Smooth muscle cell (in vitro differentiated cells): ENCODE measurements at regions not wholly inside any gene's neighbourhood (a gene's known extent, or its start where the extent isn't known, plus 50 kb on each side); places are given as distances from the start of the nearest gene placed in this dataset.

Source experiments
- DNase-seq: peaks from one replicate; lab custom pipeline; 2025; ENCODE audit not compliant: unreplicated experiment; lab: John Stamatoyannopoulos, UW
- H2AFZ ChIP-seq: fragments of 200-600 bp; sonication (generic); 2 replicates; pipeline ENCODE4 v1.6.0; 2016; ENCODE audit warnings: antibody characterized with exemption, low read depth, mild to moderate bottlenecking
- H3F3A ChIP-seq: fragments of 200-600 bp; sonication (generic); 2 replicates; pipeline ENCODE4 v1.6.0; 2017; ENCODE audit warnings: antibody characterized with exemption, low read depth
- H3K27ac ChIP-seq: fragments of 200-600 bp; sonication (generic); 2 replicates; pipeline ENCODE4 v1.5.1; 2016; ENCODE audit warnings: low read depth, mild to moderate bottlenecking
- H3K27me3 ChIP-seq: fragments of 200-600 bp; sonication (generic); 2 replicates; pipeline ENCODE4 v1.6.1; 2016; ENCODE audit warnings: low read depth, mild to moderate bottlenecking
- H3K36me3 ChIP-seq: fragments of 200-600 bp; sonication (generic); 2 replicates; pipeline ENCODE4 v1.5.1; 2016; ENCODE audit warnings: low read depth
- H3K4me1 ChIP-seq: fragments of 200-600 bp; sonication (generic); 2 replicates; pipeline ENCODE4 v1.5.1; 2016; ENCODE audit warnings: low read depth
- H3K4me2 ChIP-seq: fragments of 200-600 bp; sonication (generic); 2 replicates; pipeline ENCODE4 v1.6.0; 2016; ENCODE audit warnings: mild to moderate bottlenecking
- H3K4me3 ChIP-seq: fragments of 200-600 bp; sonication (generic); 2 replicates; pipeline ENCODE4 v1.5.1; 2016; ENCODE audit warnings: mild to moderate bottlenecking
- H3K79me2 ChIP-seq: fragments of 200-600 bp; sonication (generic); 2 replicates; pipeline ENCODE4 v1.6.0; 2016; ENCODE audit warnings: low read depth, mild to moderate bottlenecking
- H3K9ac ChIP-seq: fragments of 200-600 bp; sonication (generic); 2 replicates; pipeline ENCODE4 v1.6.0; 2016; ENCODE audit warnings: low read depth
- H3K9me3 ChIP-seq: fragments of 200-600 bp; sonication (generic); replicated peaks from 2 replicates; pipeline ENCODE4 v1.5.1; 2016; ENCODE audit warnings: low read depth
- H4K20me1 ChIP-seq: fragments of 200-600 bp; sonication (generic); 2 replicates; pipeline ENCODE4 v1.6.0; 2016; ENCODE audit warnings: low read depth
- WGBS: methylation state at CpG from one replicate; pipeline ENCODE4 v1.1.7; 2016; ENCODE audit warnings: low lambda C conversion rate; 5-methylcytosine and 5-hydroxymethylcytosine counted together
- TF ChIP-seq, protein P1 (sequence below): fragments of 200-600 bp; sonication (generic); IDR thresholded peaks from 2 replicates; pipeline ENCODE4 v1.5.1; 2017; ENCODE audit warnings: borderline replicate concordance, mild to moderate bottlenecking, antibody characterized with exemption; ENCODE audit not compliant: insufficient read depth, poor library complexity, severe bottlenecking

DNA sequence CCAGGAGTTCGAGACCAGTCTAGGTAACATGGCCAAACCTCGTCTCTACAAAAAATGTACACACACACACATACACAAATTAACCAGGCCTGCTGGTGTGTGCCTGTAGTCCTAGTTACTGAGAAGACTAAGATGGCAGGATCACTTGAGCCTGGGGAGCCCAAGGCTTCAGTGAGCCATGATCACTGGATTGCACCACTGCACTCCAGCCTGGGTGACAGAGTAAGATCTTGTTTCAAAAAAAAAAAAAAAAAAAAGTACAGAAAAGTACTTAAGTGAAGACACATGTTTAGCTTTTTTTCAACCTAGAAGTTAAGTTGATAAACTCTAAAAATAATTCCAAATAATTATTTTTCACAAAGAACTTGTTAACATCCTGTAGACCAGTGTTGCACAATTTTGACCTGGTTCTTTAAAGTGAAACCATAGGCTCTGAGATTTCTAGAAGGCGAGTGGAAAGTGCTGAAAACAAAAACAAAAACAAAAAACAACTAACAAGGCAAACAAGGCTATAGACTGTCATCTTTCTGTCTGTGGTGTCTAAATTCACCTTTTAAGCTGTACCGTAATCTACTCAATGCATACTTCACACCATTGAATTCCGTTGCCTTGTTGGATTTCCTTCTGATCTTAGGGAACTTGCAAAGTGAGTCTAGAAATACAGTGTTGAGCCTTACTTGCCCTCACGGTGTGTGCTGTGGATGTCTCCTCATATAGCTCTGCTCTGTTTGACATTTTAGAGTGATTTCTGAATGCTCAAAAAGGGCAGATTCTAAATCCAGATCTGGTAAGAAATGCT is 63.5 kb downstream of the CHST2 start:
- DNase-seq: no peak
- Histone ChIP-seq H3K27me3 (no peaks in the 10 kb centered on the region), H3K4me1 (no peaks in the 10 kb centered on the region), H3K4me3 (no peak overlapping the region), H3K36me3 (no peaks in the 10 kb centered on the region), H2AFZ (no peak overlapping the region), H3K27ac (no peak overlapping the region), H4K20me1 (no peaks in the 10 kb centered on the region), H3K9me3 (no peaks in the 10 kb centered on the region), H3K79me2 (no peaks in the 10 kb centered on the region), H3K4me2 (no peak overlapping the region), H3K9ac (no peak overlapping the region), H3F3A (no peaks in the 10 kb centered on the region)
- TF ChIP-seq, protein P1, sequence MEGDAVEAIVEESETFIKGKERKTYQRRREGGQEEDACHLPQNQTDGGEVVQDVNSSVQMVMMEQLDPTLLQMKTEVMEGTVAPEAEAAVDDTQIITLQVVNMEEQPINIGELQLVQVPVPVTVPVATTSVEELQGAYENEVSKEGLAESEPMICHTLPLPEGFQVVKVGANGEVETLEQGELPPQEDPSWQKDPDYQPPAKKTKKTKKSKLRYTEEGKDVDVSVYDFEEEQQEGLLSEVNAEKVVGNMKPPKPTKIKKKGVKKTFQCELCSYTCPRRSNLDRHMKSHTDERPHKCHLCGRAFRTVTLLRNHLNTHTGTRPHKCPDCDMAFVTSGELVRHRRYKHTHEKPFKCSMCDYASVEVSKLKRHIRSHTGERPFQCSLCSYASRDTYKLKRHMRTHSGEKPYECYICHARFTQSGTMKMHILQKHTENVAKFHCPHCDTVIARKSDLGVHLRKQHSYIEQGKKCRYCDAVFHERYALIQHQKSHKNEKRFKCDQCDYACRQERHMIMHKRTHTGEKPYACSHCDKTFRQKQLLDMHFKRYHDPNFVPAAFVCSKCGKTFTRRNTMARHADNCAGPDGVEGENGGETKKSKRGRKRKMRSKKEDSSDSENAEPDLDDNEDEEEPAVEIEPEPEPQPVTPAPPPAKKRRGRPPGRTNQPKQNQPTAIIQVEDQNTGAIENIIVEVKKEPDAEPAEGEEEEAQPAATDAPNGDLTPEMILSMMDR: no peak
- 89% methylated on average over 6 of the region's 6 CpGs for WGBS

DNA sequence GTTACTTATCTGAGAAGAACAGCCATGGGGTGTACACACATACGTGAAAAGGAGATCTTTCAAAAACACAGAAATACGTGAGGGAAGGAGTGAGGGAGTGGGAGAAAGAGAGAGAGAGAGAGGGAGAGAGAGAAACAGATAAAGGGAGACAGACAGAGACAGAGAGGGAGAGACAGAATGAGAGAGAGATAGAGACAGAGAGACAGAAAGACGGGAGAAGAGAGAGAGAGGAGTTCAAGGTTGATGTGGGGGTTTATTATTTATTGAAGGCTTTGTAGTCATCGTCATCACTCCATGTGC is 64.0 kb downstream of the CHST2 start:
- WGBS: 94% methylated on average over 4 of the region's 4 CpGs
- Histone ChIP-seq H3K9me3 (no peaks in the 10 kb centered on the region), H2AFZ (no peak overlapping the region)

DNA sequence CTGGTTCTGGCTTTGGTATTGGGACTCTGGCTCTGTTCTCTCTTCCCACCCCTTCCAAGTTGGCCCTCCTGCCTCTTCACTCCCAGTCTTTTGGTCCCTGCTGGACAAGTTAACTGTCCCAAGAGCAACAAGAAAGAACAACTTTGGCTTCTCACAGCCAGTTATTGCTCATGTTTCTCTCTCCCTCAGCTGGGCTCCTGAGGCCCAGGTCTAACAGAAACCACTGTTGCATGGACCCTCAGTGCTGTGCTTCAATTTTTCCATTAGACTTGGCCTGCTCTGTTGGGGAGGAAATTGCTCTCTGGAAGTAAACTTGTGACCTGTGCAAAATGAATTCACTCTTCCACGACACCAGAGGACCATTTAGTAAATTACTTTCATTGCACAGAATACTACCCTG is 64.5 kb downstream of the CHST2 start:
- 56% methylated on average over 1 of the region's 1 CpG for WGBS
- Histone ChIP-seq H2AFZ (no peak overlapping the region), H3K9ac (no peak overlapping the region), H3K36me3 (no peaks in the 10 kb centered on the region), H4K20me1 (no peaks in the 10 kb centered on the region), H3K9me3 (no peaks in the 10 kb centered on the region), H3K27ac (no peak overlapping the region), H3K4me1 (no peaks in the 10 kb centered on the region), H3K4me2 (no peak overlapping the region), H3K27me3 (no peaks in the 10 kb centered on the region), H3K79me2 (no peaks in the 10 kb centered on the region), H3K4me3 (no peak overlapping the region), H3F3A (no peaks in the 10 kb centered on the region)
- DNase-seq: no peak
- TF ChIP-seq, protein P1: no peak

More for the DNA sequence above, 64.0 kb downstream of the CHST2 start:
- H3F3A ChIP-seq: no peaks in the 10 kb centered on the region
- H3K4me2 ChIP-seq: no peak overlapping the region
- H4K20me1 ChIP-seq: no peaks in the 10 kb centered on the region
- H3K9ac ChIP-seq: no peak overlapping the region
- TF ChIP-seq, protein P1: no peak
- H3K79me2 ChIP-seq: no peaks in the 10 kb centered on the region
- DNase-seq: no peak
- no peak overlapping the region for H3K27ac ChIP-seq
- H3K4me1 ChIP-seq: no peaks in the 10 kb centered on the region
- no peaks in the 10 kb centered on the region for H3K36me3 ChIP-seq
- H3K27me3 ChIP-seq: no peaks in the 10 kb centered on the region
- no peak overlapping the region for H3K4me3 ChIP-seq

DNA sequence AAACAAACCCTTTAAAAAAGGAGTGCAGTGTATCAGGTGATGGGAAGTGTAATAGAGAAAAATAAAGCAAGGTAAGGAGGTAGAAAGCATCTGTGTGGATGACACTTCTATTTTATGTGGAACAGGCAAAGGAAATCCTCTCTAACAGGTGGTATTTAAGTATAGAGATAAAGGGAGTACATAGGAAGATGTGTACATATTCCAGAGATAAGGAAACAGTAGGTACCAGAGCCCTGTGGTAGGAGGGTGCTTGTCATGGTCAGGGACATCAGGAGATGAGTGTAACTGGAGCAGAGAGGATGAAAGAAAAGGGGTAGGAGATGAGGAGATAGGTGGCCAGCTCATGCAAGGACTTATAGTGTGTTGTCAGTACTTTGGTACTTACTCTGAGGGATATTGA is 65.8 kb downstream of the CHST2 start:
- H3K4me3 ChIP-seq: no peak overlapping the region
- no peaks in the 10 kb centered on the region for H3K79me2 ChIP-seq
- TF ChIP-seq, protein P1: no peak
- H2AFZ ChIP-seq: no peak overlapping the region
- H3K27ac ChIP-seq: no peak overlapping the region
- no peak for DNase-seq
- no peaks in the 10 kb centered on the region for H3F3A ChIP-seq
- H3K9me3 ChIP-seq: no peaks in the 10 kb centered on the region
- no peak overlapping the region for H3K9ac ChIP-seq
- H3K27me3 ChIP-seq: no peaks in the 10 kb centered on the region
- no peaks in the 10 kb centered on the region for H4K20me1 ChIP-seq
- no peaks in the 10 kb centered on the region for H3K4me1 ChIP-seq
- H3K36me3 ChIP-seq: no peaks in the 10 kb centered on the region
- H3K4me2 ChIP-seq: no peak overlapping the region
